ENCODE measurements at regions not wholly inside any gene's neighbourhood (a gene's known extent, or its start where the extent isn't known, plus 50 kb on each side); places are given as distances from the start of the nearest gene placed in this dataset.

- no peaks in the 10 kb centered on the region for H3K27me3 ChIP-seq (ENCODE audit: insufficient read depth, low read length)
- H3K79me2 ChIP-seq (ENCODE audit: insufficient read depth, low read length) = no peaks in the 10 kb centered on the region
- no peaks in the 10 kb centered on the region for H4K20me1 ChIP-seq (ENCODE audit: insufficient read depth, low read length)
- H3K4me3 ChIP-seq (ENCODE audit: low read depth, low read length, poor library complexity, severe bottlenecking) = no peak overlapping the region
- H3K36me3 ChIP-seq (ENCODE audit: insufficient read depth, low read length) = no peaks in the 10 kb centered on the region
- no peak overlapping the region for H3K27ac ChIP-seq (ENCODE audit: low read depth, low read length, poor library complexity, severe bottlenecking)
- H3K4me1 ChIP-seq (ENCODE audit: insufficient read depth, low read length, severe bottlenecking) = no peaks in the 10 kb centered on the region
- H3K9ac ChIP-seq (ENCODE audit: low read length) = no peak overlapping the region
- H3K9me2 ChIP-seq (ENCODE audit: low read depth, low read length) = no peaks in the 10 kb centered on the region
- no peak overlapping the region for H2AFZ ChIP-seq (ENCODE audit: low read length)
- TF ChIP-seq, protein P1, sequence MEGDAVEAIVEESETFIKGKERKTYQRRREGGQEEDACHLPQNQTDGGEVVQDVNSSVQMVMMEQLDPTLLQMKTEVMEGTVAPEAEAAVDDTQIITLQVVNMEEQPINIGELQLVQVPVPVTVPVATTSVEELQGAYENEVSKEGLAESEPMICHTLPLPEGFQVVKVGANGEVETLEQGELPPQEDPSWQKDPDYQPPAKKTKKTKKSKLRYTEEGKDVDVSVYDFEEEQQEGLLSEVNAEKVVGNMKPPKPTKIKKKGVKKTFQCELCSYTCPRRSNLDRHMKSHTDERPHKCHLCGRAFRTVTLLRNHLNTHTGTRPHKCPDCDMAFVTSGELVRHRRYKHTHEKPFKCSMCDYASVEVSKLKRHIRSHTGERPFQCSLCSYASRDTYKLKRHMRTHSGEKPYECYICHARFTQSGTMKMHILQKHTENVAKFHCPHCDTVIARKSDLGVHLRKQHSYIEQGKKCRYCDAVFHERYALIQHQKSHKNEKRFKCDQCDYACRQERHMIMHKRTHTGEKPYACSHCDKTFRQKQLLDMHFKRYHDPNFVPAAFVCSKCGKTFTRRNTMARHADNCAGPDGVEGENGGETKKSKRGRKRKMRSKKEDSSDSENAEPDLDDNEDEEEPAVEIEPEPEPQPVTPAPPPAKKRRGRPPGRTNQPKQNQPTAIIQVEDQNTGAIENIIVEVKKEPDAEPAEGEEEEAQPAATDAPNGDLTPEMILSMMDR (IDR thresholded peaks at IDR 0.05; ENCODE audit: low read length) = no peak
- TF ChIP-seq EZH2 (IDR thresholded peaks at IDR 0.05; ENCODE audit: borderline replicate concordance, low read length) = no peak
- no peaks in the 10 kb centered on the region for H3F3A ChIP-seq (ENCODE audit: insufficient read depth, low read length)
- H3K4me2 ChIP-seq (ENCODE audit: low read length) = no peak overlapping the region
- H3K9me3 ChIP-seq (ENCODE audit: low read length) = peaks cover 5% of the 10 kb centered on the region; the same call in 1 of the 2 replicates
Observed at GRCh38 chr4:96874657-96875056, 1034.8 kb downstream of the PDHA2 start.

DNA sequence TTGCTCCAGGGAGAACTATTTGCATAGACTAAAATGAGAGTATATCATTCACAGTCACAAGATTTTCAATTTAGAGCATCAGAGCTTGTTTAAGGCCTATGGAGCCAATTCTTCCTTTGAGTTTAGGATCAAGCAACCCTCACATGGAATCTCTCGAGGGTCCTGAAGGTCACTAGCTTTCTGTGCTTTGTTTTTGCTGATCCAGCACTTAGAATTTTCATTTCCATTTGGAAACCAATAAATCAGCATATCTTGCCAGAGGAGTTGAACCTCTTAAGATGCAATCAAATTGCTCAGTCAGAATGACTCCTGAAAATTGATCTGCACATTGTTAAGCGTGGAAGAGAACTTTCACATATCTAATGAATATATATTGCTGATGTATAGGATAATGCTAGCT, 1039.6 kb downstream of the PDHA2 start:
- Histone ChIP-seq H4K20me1 (ENCODE audit: insufficient read depth, low read length) (no peaks in the 10 kb centered on the region), H3K27ac (ENCODE audit: low read depth, low read length, poor library complexity, severe bottlenecking) (no peak overlapping the region), H2AFZ (ENCODE audit: low read length) (no peak overlapping the region), H3K79me2 (ENCODE audit: insufficient read depth, low read length) (no peaks in the 10 kb centered on the region), H3K27me3 (ENCODE audit: insufficient read depth, low read length) (no peaks in the 10 kb centered on the region), H3K4me2 (ENCODE audit: low read length) (no peak overlapping the region), H3K9me2 (ENCODE audit: low read depth, low read length) (no peaks in the 10 kb centered on the region), H3K36me3 (ENCODE audit: insufficient read depth, low read length) (no peaks in the 10 kb centered on the region), H3K4me3 (ENCODE audit: low read depth, low read length, poor library complexity, severe bottlenecking) (no peak overlapping the region), H3F3A (ENCODE audit: insufficient read depth, low read length) (no peaks in the 10 kb centered on the region), H3K4me1 (ENCODE audit: insufficient read depth, low read length, severe bottlenecking) (no peaks in the 10 kb centered on the region), H3K9ac (ENCODE audit: low read length) (no peak overlapping the region), H3K9me3 (ENCODE audit: low read length) (peaks cover 5% of the 10 kb centered on the region; the same call in 1 of the 2 replicates)
- TF ChIP-seq, protein P1 (IDR thresholded peaks at IDR 0.05; ENCODE audit: low read length) = no peak
- no peak for TF ChIP-seq EZH2 (IDR thresholded peaks at IDR 0.05; ENCODE audit: borderline replicate concordance, low read length)

GRCh38 chr4:96887857-96888256, 1048.0 kb downstream of the PDHA2 start:
- no peak overlapping the region for H3K4me3 ChIP-seq (ENCODE audit: low read depth, low read length, poor library complexity, severe bottlenecking)
- H3K9me3 ChIP-seq (ENCODE audit: low read length) = no peaks in the 10 kb centered on the region
- no peaks in the 10 kb centered on the region for H3F3A ChIP-seq (ENCODE audit: insufficient read depth, low read length)
- H3K9ac ChIP-seq (ENCODE audit: low read length) = no peak overlapping the region
- H3K27me3 ChIP-seq (ENCODE audit: insufficient read depth, low read length) = no peaks in the 10 kb centered on the region
- no peak overlapping the region for H2AFZ ChIP-seq (ENCODE audit: low read length)
- no peaks in the 10 kb centered on the region for H3K4me1 ChIP-seq (ENCODE audit: insufficient read depth, low read length, severe bottlenecking)
- no peaks in the 10 kb centered on the region for H4K20me1 ChIP-seq (ENCODE audit: insufficient read depth, low read length)
- no peaks in the 10 kb centered on the region for H3K36me3 ChIP-seq (ENCODE audit: insufficient read depth, low read length)
- no peaks in the 10 kb centered on the region for H3K79me2 ChIP-seq (ENCODE audit: insufficient read depth, low read length)
- H3K27ac ChIP-seq (ENCODE audit: low read depth, low read length, poor library complexity, severe bottlenecking) = no peak overlapping the region
- H3K4me2 ChIP-seq (ENCODE audit: low read length) = no peak overlapping the region
- TF ChIP-seq EZH2 (IDR thresholded peaks at IDR 0.05; ENCODE audit: borderline replicate concordance, low read length) = no peak
- TF ChIP-seq, protein P1 (IDR thresholded peaks at IDR 0.05; ENCODE audit: low read length) = no peak
- no peaks in the 10 kb centered on the region for H3K9me2 ChIP-seq (ENCODE audit: low read depth, low read length)
